Frontal cortex (tissue), 3 donors: ENCODE measurements at regions not wholly inside any gene's neighbourhood (a gene's known extent, or its start where the extent isn't known, plus 50 kb on each side); places are given as distances from the start of the nearest gene placed in this dataset.
"Not testable (repeated sequence)": the region's sequence is repeated elsewhere in the genome, so short reads cannot be mapped to it uniquely, and the experiment has no call there.

Experiments used
- DNase-seq, 2 donors: peaks; one replicate each; pipeline ENCODE4 v3.0.0; 2012; ENCODE audit warnings: low spot score in 2 of 2
- FAIRE-seq: peaks from 2 replicates; lab custom pipeline; 2012; peaks lifted over from hg19 to GRCh38; lab: Jason Lieb, UNC
- donor health status: control.
- donor health status: control.
- donor health status: control.

DNA sequence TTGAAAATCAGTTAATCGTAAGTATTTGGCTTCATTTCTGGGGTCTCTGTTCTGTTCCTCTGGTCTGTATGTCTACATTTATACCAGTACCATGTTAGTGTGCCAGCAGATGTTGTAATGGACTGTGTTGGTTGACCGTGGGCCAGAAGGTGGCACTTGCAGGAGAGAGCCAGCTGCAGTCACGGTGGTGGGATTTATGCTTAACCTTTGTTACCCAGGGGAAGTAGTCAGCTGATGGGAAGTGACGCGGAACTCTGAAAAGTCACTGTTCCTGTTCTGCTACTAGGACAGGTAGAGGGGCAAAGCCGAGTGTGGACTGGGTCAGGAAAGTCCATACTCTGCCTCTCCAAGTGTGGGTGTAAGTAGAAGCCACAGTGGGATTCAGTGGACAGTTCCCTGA, 420.4 kb upstream of the NDN start:
- FAIRE-seq, result not testable (repeated sequence)

GRCh38 chr15:24107948-24108347, 420.8 kb upstream of the NDN start:
- FAIRE-seq, result not testable (repeated sequence)

More for the DNA sequence above, 420.4 kb upstream of the NDN start:
- DNase-seq, result not testable (repeated sequence)

DNA sequence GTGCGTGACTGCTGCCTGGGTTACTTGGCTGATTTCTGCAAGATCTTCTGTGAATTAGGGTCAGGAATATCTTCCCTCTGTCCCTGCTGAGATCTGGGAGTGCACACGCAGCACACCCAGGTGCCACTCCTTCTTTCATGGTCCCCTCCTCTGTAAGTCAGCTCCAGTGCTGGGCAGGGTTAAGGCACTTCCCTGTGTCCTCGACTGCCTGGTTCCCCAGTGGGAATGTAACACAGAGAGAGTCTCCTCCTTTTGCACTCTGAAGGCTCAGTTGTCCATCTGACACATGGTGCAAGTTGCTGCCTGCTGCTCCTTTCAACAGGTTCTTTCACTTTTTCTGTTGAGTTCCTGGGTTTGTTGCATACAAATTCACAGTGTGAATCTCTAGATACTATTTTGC, 421.2 kb upstream of the NDN start:
- FAIRE-seq, result not testable (repeated sequence)

More at GRCh38 chr15:24107948-24108347, 420.8 kb upstream of the NDN start:
- DNase-seq, result not testable (repeated sequence)

DNA sequence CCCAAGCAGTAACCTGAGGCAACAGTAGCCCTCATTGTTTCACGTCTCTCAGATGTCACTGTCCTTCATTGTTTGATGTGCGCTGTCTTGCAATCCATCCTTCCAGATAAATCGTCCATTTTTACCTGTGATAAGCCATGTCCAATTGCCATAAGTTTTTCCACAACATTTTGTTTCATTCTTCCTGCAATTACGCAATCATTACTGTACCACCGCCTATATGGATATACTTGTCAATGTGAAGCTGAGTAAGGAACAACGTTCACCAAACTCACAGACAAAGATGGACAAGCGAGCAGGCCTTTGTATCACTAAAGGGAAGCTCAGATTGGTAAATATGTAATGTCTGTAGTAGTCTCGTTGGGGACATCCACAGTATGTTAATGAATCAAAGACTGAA, 452.5 kb upstream of the NDN start:
- FAIRE-seq, DNase-seq: not testable (repeated sequence)

More for the DNA sequence above, 421.2 kb upstream of the NDN start:
- not testable (repeated sequence) for DNase-seq

- DNase-seq, FAIRE-seq: not testable (repeated sequence)
Observed at GRCh38 chr15:24145070-24145469, 458.0 kb upstream of the NDN start.

DNA sequence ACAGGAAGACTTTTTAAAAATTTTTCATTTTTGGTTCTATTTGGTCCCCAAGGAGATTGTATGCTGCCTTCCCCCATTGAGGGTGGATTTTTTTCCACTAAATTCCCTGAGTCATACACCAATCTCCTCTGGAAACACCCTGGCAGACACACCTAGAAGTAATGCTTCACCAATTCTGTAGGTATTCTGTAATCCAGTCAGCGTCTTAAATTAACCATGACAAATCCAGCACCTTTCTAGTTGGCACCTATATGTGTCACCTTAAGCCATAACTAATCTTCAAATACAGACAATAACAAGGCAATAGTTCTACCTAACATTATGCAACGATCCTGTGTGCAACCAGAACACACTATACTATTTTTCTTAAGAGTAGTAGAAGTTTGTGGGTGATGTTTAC, 459.1 kb upstream of the NDN start:
- no peak for DNase-seq
- no peak for FAIRE-seq

- DNase-seq (no peak), FAIRE-seq (no peak)
Observed at GRCh38 chr15:24150542-24150941, 463.4 kb upstream of the NDN start.

GRCh38 chr15:24158306-24158705, 471.2 kb upstream of the NDN start:
- not testable (repeated sequence) for DNase-seq, FAIRE-seq

- FAIRE-seq, DNase-seq: not testable (repeated sequence)
Observed at GRCh38 chr15:24165512-24165911, 478.4 kb upstream of the NDN start.

DNA sequence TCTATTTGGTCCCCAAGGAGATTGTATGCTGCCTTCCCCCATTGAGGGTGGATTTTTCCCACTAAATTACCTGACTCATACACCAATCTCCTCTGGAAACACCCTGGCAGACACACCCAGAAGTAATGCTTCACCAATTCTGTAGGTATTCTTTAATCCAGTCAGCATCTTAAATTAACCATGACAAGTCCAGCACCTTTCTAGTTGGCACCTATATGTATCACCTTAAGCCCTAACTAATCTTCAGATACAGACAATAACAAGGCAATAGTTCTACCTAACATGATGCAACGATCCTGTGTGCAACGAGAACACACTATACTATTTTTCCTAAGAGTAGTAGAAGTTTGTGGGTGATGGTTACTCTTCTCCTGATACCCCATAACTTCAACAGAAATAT, 473.3 kb upstream of the NPAP1 start:
- DNase-seq, FAIRE-seq: not testable (repeated sequence)

DNA sequence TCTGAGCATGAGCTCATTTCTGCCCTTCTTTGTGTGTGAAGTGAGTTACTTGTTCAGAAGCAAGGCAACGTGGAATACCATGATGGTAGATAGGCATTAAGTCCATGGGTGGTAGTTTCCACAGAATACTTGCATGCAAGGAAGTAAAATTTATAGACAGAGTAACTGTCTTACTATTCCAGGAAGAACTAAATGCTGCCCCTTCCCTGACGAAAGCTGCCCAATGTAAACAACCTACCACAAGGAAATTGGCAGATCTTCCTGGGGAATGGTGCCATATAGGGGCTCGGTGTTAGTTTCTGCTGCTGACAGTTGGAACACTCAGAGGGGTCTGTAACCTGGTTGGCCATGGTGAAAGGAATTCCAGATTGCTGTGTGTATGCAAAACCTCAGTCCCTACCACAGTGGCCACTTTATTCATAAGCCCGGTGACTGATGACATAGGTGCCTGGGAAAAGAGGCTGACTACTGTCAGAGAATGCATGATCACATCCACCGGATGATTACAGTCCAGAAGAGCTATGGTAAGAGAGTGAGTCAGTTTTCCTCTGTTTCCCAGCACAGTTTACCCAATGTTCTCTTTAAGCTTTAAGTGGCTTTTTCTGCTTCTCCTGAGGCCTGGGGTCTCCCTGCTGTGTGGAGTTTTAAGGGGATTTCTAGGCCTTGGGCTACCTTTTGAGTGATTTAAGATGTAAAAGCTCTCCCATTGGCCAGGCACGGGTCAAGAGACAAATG, 463.7 kb upstream of the NPAP1 start:
- FAIRE-seq, DNase-seq: not testable (repeated sequence)

DNA sequence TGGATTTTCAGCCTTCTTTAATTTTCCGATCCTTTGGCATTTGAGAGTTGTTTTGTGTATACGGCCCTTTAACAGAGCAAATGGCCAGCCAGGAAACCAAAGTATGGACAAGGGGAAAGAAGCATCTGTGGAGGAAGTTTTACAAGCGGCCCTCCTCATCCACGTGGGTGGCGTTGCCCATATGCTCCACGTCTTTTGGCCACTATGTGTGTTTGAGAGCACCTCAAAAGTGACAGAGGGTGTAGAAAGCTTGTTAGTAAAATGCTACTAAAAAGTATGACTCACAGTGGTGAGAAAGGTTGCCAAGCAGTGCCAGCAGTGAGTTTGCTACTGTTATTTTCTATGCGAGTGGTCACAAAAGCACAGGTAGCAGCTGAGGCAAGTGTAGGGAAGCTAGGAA, 451.8 kb upstream of the NPAP1 start:
- DNase-seq (no peak), FAIRE-seq (no peak)

- DNase-seq, result no peak
- FAIRE-seq, result no peak
Observed at GRCh38 chr15:24224161-24224560, 451.4 kb upstream of the NPAP1 start.

DNA sequence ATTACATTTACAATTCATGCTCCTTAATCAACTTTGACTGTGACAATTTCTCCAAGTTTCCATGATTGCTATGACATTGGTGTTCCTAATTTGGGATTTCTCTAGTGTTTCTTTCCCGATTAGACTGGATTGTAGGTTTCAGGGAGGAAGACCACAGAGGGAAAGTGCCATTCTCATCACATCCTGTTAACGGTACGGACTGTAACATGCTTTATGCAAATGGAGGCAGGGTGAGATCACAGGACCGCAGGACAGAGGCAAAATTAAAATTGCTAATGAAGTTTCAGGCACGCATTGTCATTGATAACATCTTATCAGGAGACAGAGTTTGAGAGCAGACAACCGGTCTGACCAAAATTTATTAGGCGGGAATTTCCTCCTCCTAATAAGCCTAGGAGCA, 446.7 kb upstream of the NPAP1 start:
- DNase-seq, FAIRE-seq: not testable (repeated sequence)

- FAIRE-seq, result peak; percentile 88
- DNase-seq, result not testable (repeated sequence)
Observed at GRCh38 chr15:24233134-24233533, 442.4 kb upstream of the NPAP1 start.

DNA sequence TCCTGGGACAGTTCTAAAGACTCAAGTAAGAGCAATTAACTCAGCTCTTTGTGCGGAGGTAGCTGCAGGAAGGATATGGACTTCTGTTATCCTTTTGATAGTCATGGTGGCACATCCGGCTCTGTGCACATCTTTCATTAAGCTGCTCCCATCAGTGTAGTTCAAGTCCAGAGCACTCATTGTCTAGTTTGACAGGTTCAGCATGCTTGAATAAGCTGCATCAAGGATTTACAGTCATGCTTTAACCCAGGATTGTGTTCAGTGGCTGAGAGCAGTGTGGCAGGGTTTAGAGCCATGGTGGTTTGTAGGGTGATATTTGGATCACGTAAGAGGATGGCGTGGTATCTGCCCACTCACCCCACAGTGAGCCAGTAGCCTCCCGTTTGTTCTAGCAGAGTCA, 435.0 kb upstream of the NPAP1 start:
- not testable (repeated sequence) for DNase-seq, FAIRE-seq

DNA sequence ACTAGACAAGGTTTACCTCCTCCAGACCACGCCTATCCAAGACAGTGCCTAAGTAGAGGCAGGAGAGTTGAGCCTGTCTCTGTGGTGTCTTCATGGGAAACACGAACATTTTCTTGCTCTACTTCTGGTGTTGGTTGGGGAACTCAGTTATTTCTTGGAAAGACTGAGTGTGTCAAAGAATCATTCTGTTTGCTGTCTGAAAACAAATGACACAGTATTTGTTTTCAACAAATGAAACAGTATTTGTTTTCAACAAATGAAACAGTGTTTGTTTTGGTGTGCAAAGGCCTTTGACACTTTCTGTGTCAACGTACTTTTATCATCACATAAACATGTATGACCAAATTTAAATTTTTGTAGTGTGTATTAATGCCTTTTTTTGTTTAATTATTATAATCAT, 416.5 kb upstream of the NPAP1 start:
- peak; percentile 95 for FAIRE-seq
- not testable (repeated sequence) for DNase-seq

- FAIRE-seq, DNase-seq: not testable (repeated sequence)
Observed at GRCh38 chr15:24260407-24260806, 415.2 kb upstream of the NPAP1 start.

GRCh38 chr15:24260854-24261253, 414.7 kb upstream of the NPAP1 start:
- DNase-seq, result not testable (repeated sequence)

GRCh38 chr15:24268536-24269165, 406.9 kb upstream of the NPAP1 start:
- not testable (repeated sequence) for DNase-seq, FAIRE-seq

More at GRCh38 chr15:24260854-24261253, 414.7 kb upstream of the NPAP1 start:
- not testable (repeated sequence) for FAIRE-seq

- FAIRE-seq (no peak), DNase-seq (no peak)
Observed at GRCh38 chr15:24269166-24269571, 406.4 kb upstream of the NPAP1 start.
